ENCODE measurements at regions not wholly inside any gene's neighbourhood (a gene's known extent, or its start where the extent isn't known, plus 50 kb on each side); places are given as distances from the start of the nearest gene placed in this dataset.

DNA sequence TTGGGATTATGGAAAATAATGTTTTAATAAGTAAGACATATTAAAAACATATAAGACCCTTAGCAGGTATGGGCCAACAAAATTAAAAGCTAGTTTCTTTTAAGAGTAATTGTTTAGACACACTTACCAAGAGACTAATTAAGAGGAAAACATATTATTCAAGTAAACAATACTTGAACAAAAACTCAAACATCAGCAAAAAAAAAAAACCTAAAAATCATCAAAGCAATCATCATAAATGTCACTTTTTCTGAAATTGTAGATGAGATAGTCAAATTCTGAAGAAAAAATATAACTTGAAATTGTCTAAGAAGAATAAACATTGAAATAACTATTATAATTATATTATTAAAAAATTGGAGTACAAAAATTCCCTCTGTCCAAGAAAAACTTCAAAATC, 1318.2 kb downstream of the ZPLD1 start:
- TF ChIP-seq, protein P1, sequence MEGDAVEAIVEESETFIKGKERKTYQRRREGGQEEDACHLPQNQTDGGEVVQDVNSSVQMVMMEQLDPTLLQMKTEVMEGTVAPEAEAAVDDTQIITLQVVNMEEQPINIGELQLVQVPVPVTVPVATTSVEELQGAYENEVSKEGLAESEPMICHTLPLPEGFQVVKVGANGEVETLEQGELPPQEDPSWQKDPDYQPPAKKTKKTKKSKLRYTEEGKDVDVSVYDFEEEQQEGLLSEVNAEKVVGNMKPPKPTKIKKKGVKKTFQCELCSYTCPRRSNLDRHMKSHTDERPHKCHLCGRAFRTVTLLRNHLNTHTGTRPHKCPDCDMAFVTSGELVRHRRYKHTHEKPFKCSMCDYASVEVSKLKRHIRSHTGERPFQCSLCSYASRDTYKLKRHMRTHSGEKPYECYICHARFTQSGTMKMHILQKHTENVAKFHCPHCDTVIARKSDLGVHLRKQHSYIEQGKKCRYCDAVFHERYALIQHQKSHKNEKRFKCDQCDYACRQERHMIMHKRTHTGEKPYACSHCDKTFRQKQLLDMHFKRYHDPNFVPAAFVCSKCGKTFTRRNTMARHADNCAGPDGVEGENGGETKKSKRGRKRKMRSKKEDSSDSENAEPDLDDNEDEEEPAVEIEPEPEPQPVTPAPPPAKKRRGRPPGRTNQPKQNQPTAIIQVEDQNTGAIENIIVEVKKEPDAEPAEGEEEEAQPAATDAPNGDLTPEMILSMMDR (IDR thresholded peaks at IDR 0.05) = no peak
- no peak for TF ChIP-seq POLR2A (IDR thresholded peaks at IDR 0.05)
